KMS-11 (cell line): ENCODE measurements at regions not wholly inside any gene's neighbourhood (a gene's known extent, or its start where the extent isn't known, plus 50 kb on each side); places are given as distances from the start of the nearest gene placed in this dataset.
"Not testable (repeated sequence)": the region's sequence is repeated elsewhere in the genome, so short reads cannot be mapped to it uniquely, and the experiment has no call there.

Source experiments
- H2AFZ ChIP-seq: fragments of 200-600 bp; sonication (generic); 2 replicates; pipeline ENCODE4 v1.6.1; 2016; ENCODE audit warnings: antibody characterized with exemption, mixed run types, low read depth
- H3K27ac ChIP-seq: fragments of 200-600 bp; sonication (generic); 2 replicates; pipeline ENCODE4 v1.6.1; 2016; ENCODE audit warnings: mild to moderate bottlenecking, mixed run types
- H3K27me3 ChIP-seq: fragments of 200-600 bp; sonication (generic); 2 replicates; pipeline ENCODE4 v1.6.1; 2017; ENCODE audit warnings: mild to moderate bottlenecking, low read depth, mixed run types, moderate library complexity; ENCODE audit not compliant: insufficient read depth
- H3K36me3 ChIP-seq: fragments of 200-600 bp; sonication (generic); 2 replicates; pipeline ENCODE4 v1.6.1; 2017; ENCODE audit warnings: mild to moderate bottlenecking, mixed run types; ENCODE audit not compliant: insufficient read depth
- H3K4me1 ChIP-seq: fragments of 200-600 bp; sonication (generic); 2 replicates; pipeline ENCODE4 v1.6.1; 2016; ENCODE audit warnings: mild to moderate bottlenecking, low read depth, mixed run types; ENCODE audit not compliant: poor library complexity, severe bottlenecking
- H3K4me2 ChIP-seq: fragments of 200-600 bp; sonication (generic); 2 replicates; pipeline ENCODE4 v1.7.0; 2016; ENCODE audit warnings: mild to moderate bottlenecking, mixed run types
- H3K4me3 ChIP-seq: fragments of 200-600 bp; sonication (generic); IDR thresholded peaks from 2 replicates; pipeline ENCODE4 v1.6.1; 2017; ENCODE audit warnings: low read depth, low read length, mixed read lengths; ENCODE audit not compliant: insufficient read depth
- H3K79me2 ChIP-seq: fragments of 200-600 bp; sonication (generic); 2 replicates; pipeline ENCODE4 v1.6.1; 2016; ENCODE audit warnings: low read depth, mixed run types; ENCODE audit not compliant: insufficient read depth
- H3K9ac ChIP-seq: fragments of 200-600 bp; sonication (generic); 2 replicates; pipeline ENCODE4 v1.6.1; 2016; ENCODE audit warnings: mild to moderate bottlenecking, mixed run types
- H4K20me1 ChIP-seq: fragments of 200-600 bp; sonication (generic); 2 replicates; pipeline ENCODE4 v1.6.1; 2016; ENCODE audit warnings: mild to moderate bottlenecking, mixed run types; ENCODE audit not compliant: insufficient read depth
- TF ChIP-seq, protein P1 (sequence below): fragments of 200-600 bp; sonication (generic); conservative IDR thresholded peaks from 2 replicates; pipeline ENCODE4 v1.6.1; 2017; ENCODE audit warnings: low read depth, mild to moderate bottlenecking, antibody characterized with exemption, low read length, moderate library complexity, mixed read lengths

DNA sequence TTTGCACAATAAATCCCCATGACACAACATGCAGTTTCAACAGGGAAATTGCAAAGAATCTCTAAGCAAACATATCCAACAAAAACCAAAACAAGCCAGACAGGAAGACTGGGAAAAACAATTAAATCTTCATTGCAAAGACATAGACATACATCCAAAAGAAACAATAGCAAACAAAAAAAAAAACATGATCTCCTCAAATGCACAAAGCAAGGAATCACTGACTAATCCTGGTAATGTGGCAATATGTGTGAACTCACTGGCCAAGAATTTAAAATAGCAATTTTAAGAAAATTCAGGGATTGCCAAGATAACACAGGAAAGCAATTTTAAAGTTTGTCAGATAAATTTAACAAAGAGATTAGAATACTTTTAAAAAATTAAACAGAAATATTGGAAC is 520.1 kb upstream of the SMC2 start:
- Histone ChIP-seq H3K27me3 (no peaks in the 10 kb centered on the region), H3K9ac (no peak overlapping the region), H3K4me3 (no peak overlapping the region), H3K4me2 (no peak overlapping the region), H4K20me1 (no peaks in the 10 kb centered on the region), H2AFZ (no peak overlapping the region), H3K4me1 (no peaks in the 10 kb centered on the region), H3K36me3 (no peaks in the 10 kb centered on the region), H3K79me2 (no peaks in the 10 kb centered on the region), H3K27ac (no peak overlapping the region)
- TF ChIP-seq, protein P1, sequence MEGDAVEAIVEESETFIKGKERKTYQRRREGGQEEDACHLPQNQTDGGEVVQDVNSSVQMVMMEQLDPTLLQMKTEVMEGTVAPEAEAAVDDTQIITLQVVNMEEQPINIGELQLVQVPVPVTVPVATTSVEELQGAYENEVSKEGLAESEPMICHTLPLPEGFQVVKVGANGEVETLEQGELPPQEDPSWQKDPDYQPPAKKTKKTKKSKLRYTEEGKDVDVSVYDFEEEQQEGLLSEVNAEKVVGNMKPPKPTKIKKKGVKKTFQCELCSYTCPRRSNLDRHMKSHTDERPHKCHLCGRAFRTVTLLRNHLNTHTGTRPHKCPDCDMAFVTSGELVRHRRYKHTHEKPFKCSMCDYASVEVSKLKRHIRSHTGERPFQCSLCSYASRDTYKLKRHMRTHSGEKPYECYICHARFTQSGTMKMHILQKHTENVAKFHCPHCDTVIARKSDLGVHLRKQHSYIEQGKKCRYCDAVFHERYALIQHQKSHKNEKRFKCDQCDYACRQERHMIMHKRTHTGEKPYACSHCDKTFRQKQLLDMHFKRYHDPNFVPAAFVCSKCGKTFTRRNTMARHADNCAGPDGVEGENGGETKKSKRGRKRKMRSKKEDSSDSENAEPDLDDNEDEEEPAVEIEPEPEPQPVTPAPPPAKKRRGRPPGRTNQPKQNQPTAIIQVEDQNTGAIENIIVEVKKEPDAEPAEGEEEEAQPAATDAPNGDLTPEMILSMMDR = no peak

DNA sequence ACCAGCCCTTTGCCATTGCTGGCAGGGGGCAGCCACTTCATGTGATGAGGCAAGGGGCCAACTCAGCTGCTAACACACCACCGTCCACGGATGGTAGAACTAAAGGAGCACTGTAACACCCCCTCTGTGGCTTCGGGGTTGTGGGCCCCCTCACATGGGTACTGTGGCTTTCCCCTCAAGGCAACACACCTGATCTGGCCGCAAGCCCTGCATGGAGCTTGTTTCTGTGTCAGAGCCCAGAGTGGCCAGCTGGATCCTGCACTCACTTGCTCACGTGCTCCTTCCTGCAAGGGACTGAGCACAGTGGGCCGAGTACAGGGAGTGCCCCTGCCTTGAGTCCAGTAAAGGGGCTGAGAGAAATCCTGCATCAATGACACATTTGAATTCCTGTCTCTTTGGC is 507.4 kb upstream of the SMC2 start:
- Histone ChIP-seq H3K27ac (no peak overlapping the region), H4K20me1 (no peaks in the 10 kb centered on the region)
- TF ChIP-seq, protein P1 = no peak

DNA sequence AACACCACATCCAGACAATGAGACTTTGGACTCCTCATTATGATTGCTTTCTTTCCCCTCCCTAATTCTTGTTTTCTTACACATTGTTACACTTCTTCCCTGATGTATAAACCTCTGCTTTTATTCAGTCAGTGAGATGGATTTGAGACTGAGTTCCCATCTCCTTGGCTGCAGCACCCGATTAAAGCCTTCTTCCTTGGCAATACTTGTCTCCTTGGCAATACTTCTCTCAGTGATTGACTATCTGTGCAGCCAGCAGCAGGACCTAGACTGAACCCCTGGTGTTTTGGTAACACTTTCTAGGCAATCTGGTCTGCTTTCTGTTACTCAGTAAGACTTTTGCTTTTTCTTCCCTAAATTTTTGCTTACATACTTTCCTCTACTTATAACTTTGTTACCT is 492.8 kb upstream of the SMC2 start:
- Histone ChIP-seq H3K79me2 (no peaks in the 10 kb centered on the region), H3K4me2 (no peak overlapping the region), H2AFZ (no peak overlapping the region), H3K27me3 (no peaks in the 10 kb centered on the region), H3K4me3 (no peak overlapping the region), H3K27ac (no peak overlapping the region), H3K4me1 (no peaks in the 10 kb centered on the region), H3K9ac (no peak overlapping the region), H4K20me1 (no peaks in the 10 kb centered on the region), H3K36me3 (no peaks in the 10 kb centered on the region)
- TF ChIP-seq, protein P1 = no peak

More for the DNA sequence above, 507.4 kb upstream of the SMC2 start:
- no peak overlapping the region for H3K4me3 ChIP-seq
- no peaks in the 10 kb centered on the region for H3K79me2 ChIP-seq
- H3K9ac ChIP-seq = no peak overlapping the region
- H3K4me2 ChIP-seq = no peak overlapping the region
- no peak overlapping the region for H2AFZ ChIP-seq
- no peaks in the 10 kb centered on the region for H3K4me1 ChIP-seq
- no peaks in the 10 kb centered on the region for H3K36me3 ChIP-seq
- H3K27me3 ChIP-seq = no peaks in the 10 kb centered on the region

DNA sequence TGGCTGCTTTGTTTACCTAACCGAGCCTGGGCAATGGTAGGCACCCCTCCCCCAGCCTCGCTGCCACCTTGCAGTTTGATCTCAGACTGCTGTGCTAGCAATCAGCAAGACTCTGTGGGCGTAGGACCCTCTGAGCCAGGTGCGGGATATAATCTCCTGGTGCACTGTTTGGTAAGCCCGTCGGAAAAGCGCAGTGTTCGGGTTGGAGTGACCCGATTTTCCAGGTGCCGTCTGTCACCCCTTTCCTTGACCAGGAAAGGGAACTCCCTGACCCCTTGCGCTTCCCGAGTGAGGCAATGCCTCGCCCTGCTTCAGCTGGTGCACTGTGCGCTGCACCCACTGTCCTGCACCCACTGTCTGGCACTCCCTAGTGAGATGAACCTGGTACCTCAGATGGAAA is 482.2 kb upstream of the SMC2 start:
- not testable (repeated sequence) for H3K4me3 ChIP-seq, H3K79me2 ChIP-seq, H4K20me1 ChIP-seq, H3K27ac ChIP-seq, H3K4me2 ChIP-seq, H3K27me3 ChIP-seq, H3K36me3 ChIP-seq, H2AFZ ChIP-seq, H3K9ac ChIP-seq, H3K4me1 ChIP-seq

DNA sequence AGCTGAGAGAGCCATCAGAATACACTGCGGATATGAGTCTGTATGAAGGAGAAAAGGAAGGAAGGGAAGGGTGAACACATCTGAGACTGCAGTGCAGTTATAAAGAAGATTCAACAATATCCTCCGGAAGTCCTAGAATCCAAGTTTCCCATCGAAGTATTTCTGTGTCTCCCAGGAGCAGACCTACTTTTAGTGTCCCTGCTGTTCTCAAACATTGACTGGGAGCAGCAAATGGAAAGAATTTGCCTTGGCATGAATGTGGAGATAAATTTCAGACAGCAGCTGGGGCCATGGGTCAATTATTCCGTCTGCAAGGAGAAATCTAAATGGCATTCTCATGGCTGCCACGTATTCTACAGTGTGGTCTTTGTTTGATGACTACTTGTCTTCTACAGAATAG is 478.1 kb upstream of the SMC2 start:
- Histone ChIP-seq H3K4me2 (no peak overlapping the region), H2AFZ (no peak overlapping the region), H3K9ac (no peak overlapping the region), H3K4me1 (no peaks in the 10 kb centered on the region), H3K27ac (no peak overlapping the region), H3K36me3 (no peaks in the 10 kb centered on the region), H4K20me1 (no peaks in the 10 kb centered on the region), H3K27me3 (no peaks in the 10 kb centered on the region), H3K79me2 (no peaks in the 10 kb centered on the region), H3K4me3 (no peak overlapping the region)
- TF ChIP-seq, protein P1 = no peak
